OCI-LY7 (cell line): ENCODE measurements at regions not wholly inside any gene's neighbourhood (a gene's known extent, or its start where the extent isn't known, plus 50 kb on each side); places are given as distances from the start of the nearest gene placed in this dataset.

Experiments
- EZH2phosphoT487 ChIP-seq: fragments of 200-600 bp; sonication (generic); IDR thresholded peaks from 2 replicates; pipeline ENCODE4 v1.6.1; 2018; ENCODE audit warnings: low read depth, borderline replicate concordance, mild to moderate bottlenecking, mixed run types, antibody characterized with exemption, low read length, moderate library complexity, mixed read lengths
- TF ChIP-seq, protein P1 (sequence below): fragments of 200-600 bp; sonication (generic); conservative IDR thresholded peaks from 2 replicates; pipeline ENCODE4 v1.5.1; 2014; ENCODE audit warnings: mild to moderate bottlenecking, antibody characterized with exemption, low read length, moderate library complexity, mixed read lengths

DNA sequence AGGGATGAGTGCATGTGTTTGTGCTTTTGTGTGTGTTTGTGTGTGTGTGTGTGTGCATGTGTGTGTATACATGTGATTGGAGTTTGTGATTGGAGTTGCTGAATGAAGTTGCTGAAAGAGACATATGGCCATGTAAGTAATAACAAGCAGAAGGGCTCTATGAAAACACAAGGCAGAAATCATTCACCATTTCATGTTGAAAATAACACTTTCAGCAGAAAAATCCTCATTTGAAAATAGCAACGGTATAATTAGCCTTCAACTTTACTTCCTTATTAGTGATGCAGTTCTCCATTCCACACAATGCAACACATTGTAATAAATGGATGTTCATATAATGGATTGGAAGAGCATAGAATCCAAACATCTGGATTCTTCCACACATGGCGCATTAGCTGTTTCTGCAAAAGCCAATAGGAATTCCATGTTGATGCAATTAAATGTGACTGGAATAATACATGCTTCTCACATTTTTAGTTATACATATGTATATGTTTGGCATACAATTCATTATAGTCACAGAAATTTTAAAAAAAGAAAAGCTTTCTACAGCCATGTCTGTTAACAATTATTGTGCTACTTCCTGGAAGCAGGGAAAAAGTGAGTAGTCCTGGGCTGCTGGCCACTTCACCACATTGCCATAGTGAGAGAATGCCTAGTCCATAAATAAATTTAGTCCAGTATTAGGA lies 538.0 kb downstream of the LTN1 start:
- TF ChIP-seq, protein P1, sequence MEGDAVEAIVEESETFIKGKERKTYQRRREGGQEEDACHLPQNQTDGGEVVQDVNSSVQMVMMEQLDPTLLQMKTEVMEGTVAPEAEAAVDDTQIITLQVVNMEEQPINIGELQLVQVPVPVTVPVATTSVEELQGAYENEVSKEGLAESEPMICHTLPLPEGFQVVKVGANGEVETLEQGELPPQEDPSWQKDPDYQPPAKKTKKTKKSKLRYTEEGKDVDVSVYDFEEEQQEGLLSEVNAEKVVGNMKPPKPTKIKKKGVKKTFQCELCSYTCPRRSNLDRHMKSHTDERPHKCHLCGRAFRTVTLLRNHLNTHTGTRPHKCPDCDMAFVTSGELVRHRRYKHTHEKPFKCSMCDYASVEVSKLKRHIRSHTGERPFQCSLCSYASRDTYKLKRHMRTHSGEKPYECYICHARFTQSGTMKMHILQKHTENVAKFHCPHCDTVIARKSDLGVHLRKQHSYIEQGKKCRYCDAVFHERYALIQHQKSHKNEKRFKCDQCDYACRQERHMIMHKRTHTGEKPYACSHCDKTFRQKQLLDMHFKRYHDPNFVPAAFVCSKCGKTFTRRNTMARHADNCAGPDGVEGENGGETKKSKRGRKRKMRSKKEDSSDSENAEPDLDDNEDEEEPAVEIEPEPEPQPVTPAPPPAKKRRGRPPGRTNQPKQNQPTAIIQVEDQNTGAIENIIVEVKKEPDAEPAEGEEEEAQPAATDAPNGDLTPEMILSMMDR, result no peak
- no peak for TF ChIP-seq EZH2phosphoT487
